ENCODE measurements at regions not wholly inside any gene's neighbourhood (a gene's known extent, or its start where the extent isn't known, plus 50 kb on each side); places are given as distances from the start of the nearest gene placed in this dataset.

DNA sequence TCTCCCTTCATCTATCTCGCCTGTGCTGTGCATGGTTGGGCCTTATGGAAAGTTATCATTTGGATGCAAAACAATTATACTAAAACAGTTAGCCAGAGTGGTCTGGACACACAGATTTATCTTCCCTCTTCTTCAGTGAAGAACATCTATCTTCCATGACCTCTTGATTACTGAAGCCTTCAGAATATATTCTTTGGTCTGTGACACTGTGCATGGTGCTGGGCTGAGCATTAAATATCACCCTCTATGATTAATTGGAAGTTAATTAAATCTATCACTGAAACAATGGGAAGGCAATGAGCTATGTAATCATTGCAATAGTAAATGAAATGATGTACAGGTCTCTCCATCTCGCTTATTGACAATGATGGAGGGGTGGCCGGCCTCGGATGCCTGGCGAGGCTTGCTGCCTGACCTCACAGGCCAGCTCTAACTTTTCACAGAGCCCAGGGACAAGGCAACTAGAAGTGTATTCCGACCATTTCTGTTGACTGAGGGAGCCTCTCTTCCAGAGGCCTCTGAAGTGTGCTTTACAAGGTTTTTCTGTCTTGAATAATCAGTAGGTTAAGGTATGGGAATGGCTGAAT, 186.6 kb downstream of the NKX6-1 start:
- TF ChIP-seq, protein P1, sequence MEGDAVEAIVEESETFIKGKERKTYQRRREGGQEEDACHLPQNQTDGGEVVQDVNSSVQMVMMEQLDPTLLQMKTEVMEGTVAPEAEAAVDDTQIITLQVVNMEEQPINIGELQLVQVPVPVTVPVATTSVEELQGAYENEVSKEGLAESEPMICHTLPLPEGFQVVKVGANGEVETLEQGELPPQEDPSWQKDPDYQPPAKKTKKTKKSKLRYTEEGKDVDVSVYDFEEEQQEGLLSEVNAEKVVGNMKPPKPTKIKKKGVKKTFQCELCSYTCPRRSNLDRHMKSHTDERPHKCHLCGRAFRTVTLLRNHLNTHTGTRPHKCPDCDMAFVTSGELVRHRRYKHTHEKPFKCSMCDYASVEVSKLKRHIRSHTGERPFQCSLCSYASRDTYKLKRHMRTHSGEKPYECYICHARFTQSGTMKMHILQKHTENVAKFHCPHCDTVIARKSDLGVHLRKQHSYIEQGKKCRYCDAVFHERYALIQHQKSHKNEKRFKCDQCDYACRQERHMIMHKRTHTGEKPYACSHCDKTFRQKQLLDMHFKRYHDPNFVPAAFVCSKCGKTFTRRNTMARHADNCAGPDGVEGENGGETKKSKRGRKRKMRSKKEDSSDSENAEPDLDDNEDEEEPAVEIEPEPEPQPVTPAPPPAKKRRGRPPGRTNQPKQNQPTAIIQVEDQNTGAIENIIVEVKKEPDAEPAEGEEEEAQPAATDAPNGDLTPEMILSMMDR (conservative IDR thresholded peaks at IDR 0.05), result no peak
- TF ChIP-seq EZH2 (IDR thresholded peaks at IDR 0.05; ENCODE audit: low read depth), result no peak
